ENCODE measurements at regions not wholly inside any gene's neighbourhood (a gene's known extent, or its start where the extent isn't known, plus 50 kb on each side); places are given as distances from the start of the nearest gene placed in this dataset.

- Histone ChIP-seq H2BK20ac (ENCODE audit: low read depth, low read length, poor library complexity, severe bottlenecking) (no peak overlapping the region), H3K23ac (ENCODE audit: insufficient read length, low read depth, low read length) (no peak overlapping the region), H3K27ac (ENCODE audit: insufficient read length, low read depth, low read length) (no peak overlapping the region), H3K56ac (ENCODE audit: insufficient read length, low read depth, low read length) (no peak overlapping the region), H2BK15ac (ENCODE audit: low read depth, low read length) (no peak overlapping the region), H3K79me1 (ENCODE audit: insufficient read depth, low read depth, low read length, poor library complexity, severe bottlenecking) (no peaks in the 10 kb centered on the region), H3K4me2 (ENCODE audit: insufficient read depth, insufficient read length, low read length) (no peak overlapping the region), H4K20me1 (ENCODE audit: control insufficient read depth, insufficient read depth, insufficient read length) (no peaks in the 10 kb centered on the region), H3T11ph (ENCODE audit: low read length) (no peak overlapping the region), H3K14ac (ENCODE audit: insufficient read depth, low read length) (no peak overlapping the region), H3K4me1 (ENCODE audit: insufficient read depth, low read length) (no peaks in the 10 kb centered on the region), H2AK5ac (ENCODE audit: insufficient read length, low read length) (no peak overlapping the region), H3K23me2 (ENCODE audit: insufficient read length, low read depth, low read length, poor library complexity, severe bottlenecking) (no peaks in the 10 kb centered on the region), H2AFZ (ENCODE audit: low read length) (no peak overlapping the region), H4K8ac (replicated peaks; ENCODE audit: insufficient read length, low read depth, low read length) (no peak overlapping the region), H3K27me3 (ENCODE audit: insufficient read depth, low read length) (no peaks in the 10 kb centered on the region), H3K9ac (ENCODE audit: extremely low read depth, insufficient read length, low read length) (no peak overlapping the region), H4K91ac (ENCODE audit: insufficient read length, low read depth, low read length) (no peak overlapping the region), H2BK12ac (ENCODE audit: insufficient read length, low read depth, low read length) (no peak overlapping the region), H3K9me3 (ENCODE audit: control insufficient read depth, low read depth, low read length) (no peaks in the 10 kb centered on the region), H3K18ac (ENCODE audit: insufficient read length, low read depth, low read length) (no peak overlapping the region), H2BK120ac (ENCODE audit: low read depth, low read length, poor library complexity, severe bottlenecking) (no peak overlapping the region), H3K4ac (ENCODE audit: low read depth, low read length) (no peak overlapping the region), H4K5ac (ENCODE audit: insufficient read length, low read depth, low read length) (no peak overlapping the region), H2BK5ac (ENCODE audit: insufficient read length, low read length) (no peak overlapping the region), H3K79me2 (ENCODE audit: insufficient read depth, low read length) (no peaks in the 10 kb centered on the region)
- Mint-ChIP-seq H3K27ac (no peak overlapping the region), H3K27me3 (ENCODE audit: low read depth) (no peaks in the 10 kb centered on the region), H3K36me3 (ENCODE audit: insufficient read depth in 1 of 3, low read depth in 3 of 3) (no peaks in the 10 kb centered on the region), H3K4me3 (no peak overlapping the region), H3K9me3 (no peaks in the 10 kb centered on the region), H3K4me1 (peaks cover 0 to 3% of the 10 kb centered on the region in 2 experiments; a peak in 1 of 4 replicates)
- TF ChIP-seq CTCF (conservative IDR thresholded peaks at IDR 0.05) = no peak
- no CpG with 5 or more reads among the region's 2 CpGs for WGBS (ENCODE audit: extremely low coverage, insufficient read length, low lambda C conversion rate)
- DNase-seq = no peak
These were observed 532.7 kb upstream of the FSHR start for GRCh38 chr2:49686897-49687442.
